ENCODE measurements at regions not wholly inside any gene's neighbourhood (a gene's known extent, or its start where the extent isn't known, plus 50 kb on each side); places are given as distances from the start of the nearest gene placed in this dataset.

DNA sequence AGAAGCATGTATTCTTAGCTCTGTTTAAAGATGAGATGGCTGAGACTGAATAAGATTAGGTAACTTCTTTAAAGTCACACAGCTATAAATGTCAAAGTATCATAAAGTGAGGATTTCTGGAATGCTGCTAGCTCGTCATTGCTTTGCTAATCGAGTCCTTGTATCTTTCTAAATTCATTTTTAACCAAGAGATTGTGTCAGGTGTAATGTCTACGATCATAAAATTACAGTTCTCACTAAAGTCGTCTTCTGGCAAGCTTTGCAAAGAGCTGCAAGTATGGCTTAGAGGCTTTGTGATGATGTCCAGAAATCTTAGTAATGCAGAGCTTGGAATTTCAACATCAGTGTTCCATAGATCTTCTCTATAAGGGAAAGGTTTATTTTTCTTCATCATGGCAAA, 569.8 kb downstream of the LMO4 start:
- Histone ChIP-seq H3K4me3 (ENCODE audit: low read length) (no peak overlapping the region), H3K36me3 (replicated peaks; ENCODE audit: insufficient read depth, low read length) (no peaks in the 10 kb centered on the region), H3K9me2 (replicated peaks; ENCODE audit: insufficient read depth, low read length) (no peaks in the 10 kb centered on the region), H3K27me3 (replicated peaks; ENCODE audit: insufficient read depth, low read length) (no peaks in the 10 kb centered on the region), H3K9ac (ENCODE audit: low read length) (no peak overlapping the region), H3K79me2 (ENCODE audit: low read length) (no peaks in the 10 kb centered on the region), H4K20me1 (ENCODE audit: insufficient read depth, low read length) (no peaks in the 10 kb centered on the region), H3F3A (ENCODE audit: insufficient read depth, low read length) (peaks cover 6% of the 10 kb centered on the region; the same call in 1 of the 2 replicates), H3K4me1 (ENCODE audit: low read length) (peaks cover 8% of the 10 kb centered on the region), H3K9me3 (replicated peaks; ENCODE audit: insufficient read depth, low read length) (no peaks in the 10 kb centered on the region), H2AFZ (ENCODE audit: low read length) (no peak overlapping the region), H3K4me2 (ENCODE audit: low read depth, low read length) (no peak overlapping the region), H3K27ac (ENCODE audit: low read length) (no peak overlapping the region)
- TF ChIP-seq, protein P1, sequence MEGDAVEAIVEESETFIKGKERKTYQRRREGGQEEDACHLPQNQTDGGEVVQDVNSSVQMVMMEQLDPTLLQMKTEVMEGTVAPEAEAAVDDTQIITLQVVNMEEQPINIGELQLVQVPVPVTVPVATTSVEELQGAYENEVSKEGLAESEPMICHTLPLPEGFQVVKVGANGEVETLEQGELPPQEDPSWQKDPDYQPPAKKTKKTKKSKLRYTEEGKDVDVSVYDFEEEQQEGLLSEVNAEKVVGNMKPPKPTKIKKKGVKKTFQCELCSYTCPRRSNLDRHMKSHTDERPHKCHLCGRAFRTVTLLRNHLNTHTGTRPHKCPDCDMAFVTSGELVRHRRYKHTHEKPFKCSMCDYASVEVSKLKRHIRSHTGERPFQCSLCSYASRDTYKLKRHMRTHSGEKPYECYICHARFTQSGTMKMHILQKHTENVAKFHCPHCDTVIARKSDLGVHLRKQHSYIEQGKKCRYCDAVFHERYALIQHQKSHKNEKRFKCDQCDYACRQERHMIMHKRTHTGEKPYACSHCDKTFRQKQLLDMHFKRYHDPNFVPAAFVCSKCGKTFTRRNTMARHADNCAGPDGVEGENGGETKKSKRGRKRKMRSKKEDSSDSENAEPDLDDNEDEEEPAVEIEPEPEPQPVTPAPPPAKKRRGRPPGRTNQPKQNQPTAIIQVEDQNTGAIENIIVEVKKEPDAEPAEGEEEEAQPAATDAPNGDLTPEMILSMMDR (IDR thresholded peaks at IDR 0.05; ENCODE audit: low read length): no peak
- TF ChIP-seq EZH2 (optimal IDR thresholded peaks at IDR 0.05; ENCODE audit: low read depth, low read length) (no peak), EZH2phosphoT487 (IDR thresholded peaks at IDR 0.05; ENCODE audit: low read length) (no peak)
- no peak for DNase-seq

DNA sequence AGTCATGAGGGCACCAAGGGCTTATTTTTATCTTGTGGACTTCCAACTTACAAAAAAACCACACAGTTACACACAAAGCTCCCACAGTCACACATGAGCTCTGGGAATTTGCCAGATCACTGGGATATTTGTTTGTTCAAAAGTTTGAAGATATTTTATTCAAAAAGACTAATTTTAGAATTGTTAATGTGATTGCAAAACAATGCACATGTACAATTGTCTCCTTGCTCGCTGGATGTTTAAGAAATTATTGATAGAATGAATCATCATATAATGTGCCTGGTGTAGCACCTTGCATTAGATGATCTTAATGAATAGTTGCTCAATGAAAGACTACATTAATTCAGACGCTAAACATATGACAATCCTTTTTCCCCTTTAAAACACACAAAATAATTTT, 570.3 kb downstream of the LMO4 start:
- H3F3A ChIP-seq (ENCODE audit: insufficient read depth, low read length): peaks cover 6% of the 10 kb centered on the region; the same call in 1 of the 2 replicates
- no peaks in the 10 kb centered on the region for H3K9me3 ChIP-seq (replicated peaks; ENCODE audit: insufficient read depth, low read length)
- DNase-seq: no peak
- no peaks in the 10 kb centered on the region for H4K20me1 ChIP-seq (ENCODE audit: insufficient read depth, low read length)
- no peaks in the 10 kb centered on the region for H3K79me2 ChIP-seq (ENCODE audit: low read length)
- no peak overlapping the region for H2AFZ ChIP-seq (ENCODE audit: low read length)
- no peaks in the 10 kb centered on the region for H3K27me3 ChIP-seq (replicated peaks; ENCODE audit: insufficient read depth, low read length)
- H3K36me3 ChIP-seq (replicated peaks; ENCODE audit: insufficient read depth, low read length): no peaks in the 10 kb centered on the region
- no peaks in the 10 kb centered on the region for H3K9me2 ChIP-seq (replicated peaks; ENCODE audit: insufficient read depth, low read length)
- TF ChIP-seq, protein P1 (IDR thresholded peaks at IDR 0.05; ENCODE audit: low read length): no peak
- no peak for TF ChIP-seq EZH2 (optimal IDR thresholded peaks at IDR 0.05; ENCODE audit: low read depth, low read length)
- TF ChIP-seq EZH2phosphoT487 (IDR thresholded peaks at IDR 0.05; ENCODE audit: low read length): no peak
- no peak overlapping the region for H3K27ac ChIP-seq (ENCODE audit: low read length)
- H3K9ac ChIP-seq (ENCODE audit: low read length): no peak overlapping the region
- peaks cover 13% of the 10 kb centered on the region for H3K4me1 ChIP-seq (ENCODE audit: low read length)
- H3K4me2 ChIP-seq (ENCODE audit: low read depth, low read length): no peak overlapping the region
- H3K4me3 ChIP-seq (ENCODE audit: low read length): no peak overlapping the region

DNA sequence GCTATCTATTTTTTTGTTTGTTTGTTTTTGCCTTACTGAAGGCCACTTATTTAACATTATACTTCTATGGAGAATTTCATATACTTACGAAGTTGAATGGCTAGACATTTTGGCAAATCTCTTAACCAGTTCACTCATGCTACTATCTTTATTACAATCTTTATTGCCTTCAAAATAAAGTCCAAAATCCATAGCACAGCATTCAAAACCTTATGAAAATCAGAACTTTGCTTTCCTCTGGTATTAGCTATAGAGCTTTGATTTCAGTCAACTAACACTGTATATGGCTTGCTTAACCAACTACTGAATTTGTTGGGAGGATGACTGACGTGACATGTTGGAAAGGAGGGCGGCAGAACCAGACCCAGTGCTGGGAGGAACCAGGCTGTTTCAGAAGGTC, 571.1 kb downstream of the LMO4 start:
- Histone ChIP-seq H3K36me3 (replicated peaks; ENCODE audit: insufficient read depth, low read length) (no peaks in the 10 kb centered on the region), H3K4me2 (ENCODE audit: low read depth, low read length) (no peak overlapping the region), H3K79me2 (ENCODE audit: low read length) (no peaks in the 10 kb centered on the region), H4K20me1 (ENCODE audit: insufficient read depth, low read length) (no peaks in the 10 kb centered on the region), H3K4me1 (ENCODE audit: low read length) (peaks cover 13% of the 10 kb centered on the region), H3K4me3 (ENCODE audit: low read length) (no peak overlapping the region), H2AFZ (ENCODE audit: low read length) (no peak overlapping the region), H3K27me3 (replicated peaks; ENCODE audit: insufficient read depth, low read length) (no peaks in the 10 kb centered on the region), H3F3A (ENCODE audit: insufficient read depth, low read length) (peaks cover 6% of the 10 kb centered on the region; the same call in 1 of the 2 replicates), H3K9me2 (replicated peaks; ENCODE audit: insufficient read depth, low read length) (no peaks in the 10 kb centered on the region), H3K9ac (ENCODE audit: low read length) (no peak overlapping the region), H3K9me3 (replicated peaks; ENCODE audit: insufficient read depth, low read length) (no peaks in the 10 kb centered on the region), H3K27ac (ENCODE audit: low read length) (no peak overlapping the region)
- no peak for DNase-seq
- no peak for TF ChIP-seq EZH2phosphoT487 (IDR thresholded peaks at IDR 0.05; ENCODE audit: low read length)
- TF ChIP-seq EZH2 (optimal IDR thresholded peaks at IDR 0.05; ENCODE audit: low read depth, low read length): no peak
- TF ChIP-seq, protein P1 (IDR thresholded peaks at IDR 0.05; ENCODE audit: low read length): no peak
